HL-60 (cell line): ENCODE measurements at regions not wholly inside any gene's neighbourhood (a gene's known extent, or its start where the extent isn't known, plus 50 kb on each side); places are given as distances from the start of the nearest gene placed in this dataset.

ENCODE experiments used
- DNase-seq, 2 experiments: peaks; one replicate each; pipeline ENCODE4 v3.0.0-alpha.2; 2010 to 2020; ENCODE audit warnings: low read depth in 1 of 2, low spot score in 1 of 2
- H3K27ac ChIP-seq: fragments of 250-450 bp; sonication (Bioruptor Pico); replicated peaks from 2 replicates; pipeline ENCODE4 v1.5.1; 2020; ENCODE audit warnings: mild to moderate bottlenecking, moderate library complexity
- H3K27me3 ChIP-seq: fragments of 250-450 bp; sonication (Bioruptor Pico); 2 replicates; pipeline ENCODE4 v1.5.1; 2021; ENCODE audit warnings: mild to moderate bottlenecking, moderate library complexity; ENCODE audit not compliant: insufficient read depth, poor library complexity, severe bottlenecking
- H3K4me3 ChIP-seq: replicated peaks from 2 replicates; pipeline ENCODE4 v1.5.1; 2011; ENCODE audit warnings: mild to moderate bottlenecking, control low read depth, low read length; ENCODE audit not compliant: insufficient read depth
- CTCF ChIP-seq: IDR thresholded peaks from one replicate; pipeline ENCODE4 v1.5.1; 2011; ENCODE audit warnings: low read length, control low read depth, inconsistent platforms; ENCODE audit not compliant: insufficient read depth
- GABPA ChIP-seq: IDR thresholded peaks from 2 replicates; pipeline ENCODE4 v1.6.1; 2012; ENCODE audit warnings: low read depth
- POLR2AphosphoS5 ChIP-seq: IDR thresholded peaks from 2 replicates; pipeline ENCODE4 v1.6.1; 2012; ENCODE audit warnings: low read depth
- REST ChIP-seq: IDR thresholded peaks from 2 replicates; pipeline ENCODE4 v1.6.1; 2012; ENCODE audit warnings: low read depth; ENCODE audit not compliant: insufficient replicate concordance
- SPI1 ChIP-seq: IDR thresholded peaks from 2 replicates; pipeline ENCODE4 v1.6.1; 2012; ENCODE audit warnings: low read depth, mild to moderate bottlenecking, borderline replicate concordance

GRCh38 chr18:26711756-26712155 is 153.8 kb downstream of the AQP4 start:
- Histone ChIP-seq H3K27me3 (no peaks in the 10 kb centered on the region), H3K27ac (peak overlapping the region; percentile 79), H3K4me3 (no peak overlapping the region)
- TF ChIP-seq SPI1 (no peak), POLR2AphosphoS5 (no peak), REST (no peak), GABPA (no peak)
- no peak for DNase-seq

- peak; percentile 90 to 97 for DNase-seq
- peak; percentile 25; the same call in 1 of the 2 replicates for TF ChIP-seq GABPA
- peak; percentile 99 for TF ChIP-seq POLR2AphosphoS5
- peak; percentile 48; the same call in 1 of the 2 replicates for TF ChIP-seq SPI1
- TF ChIP-seq REST: no peak
- no peak for TF ChIP-seq CTCF
- H3K27ac ChIP-seq: peak overlapping the region; percentile 79
- H3K4me3 ChIP-seq: no peak overlapping the region
- H3K27me3 ChIP-seq: no peaks in the 10 kb centered on the region
These were observed 154.9 kb downstream of the AQP4 start for GRCh38 chr18:26710470-26711096.

- DNase-seq: no peak
- H3K4me3 ChIP-seq: no peak overlapping the region
- peak overlapping the region; percentile 54 for H3K27ac ChIP-seq
- no peak for TF ChIP-seq POLR2AphosphoS5
- no peak for TF ChIP-seq REST
- no peak for TF ChIP-seq SPI1
- no peaks in the 10 kb centered on the region for H3K27me3 ChIP-seq
These were observed 155.6 kb downstream of the AQP4 start for GRCh38 chr18:26709897-26710296.

GRCh38 chr18:26708806-26709716 is 156.4 kb downstream of the AQP4 start:
- Histone ChIP-seq H3K4me3 (no peak overlapping the region), H3K27ac (peak overlapping the region; percentile 54), H3K27me3 (no peaks in the 10 kb centered on the region)
- peak in 1 of 2 experiments; percentile 83 for DNase-seq
- TF ChIP-seq REST (no peak), SPI1 (peak; percentile 4; the same call in 1 of the 2 replicates), POLR2AphosphoS5 (no peak), CTCF (no peak)
